Mucosa of stomach (tissue), 1 donor: ENCODE measurements at regions not wholly inside any gene's neighbourhood (a gene's known extent, or its start where the extent isn't known, plus 50 kb on each side); places are given as distances from the start of the nearest gene placed in this dataset.

Source experiments
- H3K27me3 ChIP-seq: one replicate; pipeline ENCODE4 v1.7.0; 2013; ENCODE audit warnings: mild to moderate bottlenecking, low read length; ENCODE audit not compliant: control insufficient read depth, insufficient read depth
- H3K36me3 ChIP-seq: one replicate; pipeline ENCODE4 v1.7.0; 2013; ENCODE audit warnings: low read length; ENCODE audit not compliant: control insufficient read depth, insufficient read depth
- H3K4me1 ChIP-seq: one replicate; pipeline ENCODE4 v1.7.0; 2013; ENCODE audit warnings: mild to moderate bottlenecking, low read length; ENCODE audit not compliant: control insufficient read depth, insufficient read depth
- H3K4me3 ChIP-seq: one replicate; pipeline ENCODE4 v1.7.0; 2013; ENCODE audit warnings: low read length
- H3K9ac ChIP-seq: one replicate; pipeline ENCODE4 v1.7.0; 2013; ENCODE audit warnings: mild to moderate bottlenecking, low read length, moderate library complexity
- H3K9me3 ChIP-seq: one replicate; pipeline ENCODE4 v1.7.0; 2013; ENCODE audit warnings: mild to moderate bottlenecking, low read length, moderate library complexity; ENCODE audit not compliant: control insufficient read depth
- donor health status: Pancreatic carcinoma.

GRCh38 chr2:47255794-47256193 lies 79.5 kb upstream of the CALM2 start:
- H3K36me3 ChIP-seq = no peaks in the 10 kb centered on the region
- no peak overlapping the region for H3K4me3 ChIP-seq
- H3K27me3 ChIP-seq = no peaks in the 10 kb centered on the region
- no peak overlapping the region for H3K9ac ChIP-seq
- peaks cover 8% of the 10 kb centered on the region for H3K4me1 ChIP-seq
- H3K9me3 ChIP-seq = no peaks in the 10 kb centered on the region

GRCh38 chr2:47254464-47254863 lies 78.2 kb upstream of the CALM2 start:
- H3K4me3 ChIP-seq = no peak overlapping the region
- no peak overlapping the region for H3K9ac ChIP-seq
- no peaks in the 10 kb centered on the region for H3K9me3 ChIP-seq
- H3K4me1 ChIP-seq = peaks cover 2% of the 10 kb centered on the region
- no peaks in the 10 kb centered on the region for H3K36me3 ChIP-seq
- no peaks in the 10 kb centered on the region for H3K27me3 ChIP-seq

GRCh38 chr2:47253447-47253846 lies 77.1 kb upstream of the CALM2 start:
- Histone ChIP-seq H3K4me3 (no peak overlapping the region), H3K4me1 (no peaks in the 10 kb centered on the region), H3K27me3 (no peaks in the 10 kb centered on the region), H3K9me3 (no peaks in the 10 kb centered on the region), H3K36me3 (no peaks in the 10 kb centered on the region), H3K9ac (no peak overlapping the region)

- Histone ChIP-seq H3K9ac (no peak overlapping the region), H3K4me1 (no peaks in the 10 kb centered on the region), H3K9me3 (no peaks in the 10 kb centered on the region), H3K4me3 (no peak overlapping the region), H3K36me3 (no peaks in the 10 kb centered on the region), H3K27me3 (no peaks in the 10 kb centered on the region)
Measured at GRCh38 chr2:47251404-47251675, 75.0 kb upstream of the CALM2 start.

- no peak overlapping the region for H3K4me3 ChIP-seq
- no peaks in the 10 kb centered on the region for H3K9me3 ChIP-seq
- H3K4me1 ChIP-seq = no peaks in the 10 kb centered on the region
- no peaks in the 10 kb centered on the region for H3K36me3 ChIP-seq
- no peaks in the 10 kb centered on the region for H3K27me3 ChIP-seq
- no peak overlapping the region for H3K9ac ChIP-seq
Measured at GRCh38 chr2:47250586-47251403, 74.5 kb upstream of the CALM2 start.

- H3K9me3 ChIP-seq = no peaks in the 10 kb centered on the region
- H3K27me3 ChIP-seq = no peaks in the 10 kb centered on the region
- H3K4me3 ChIP-seq = no peak overlapping the region
- no peaks in the 10 kb centered on the region for H3K4me1 ChIP-seq
- no peak overlapping the region for H3K9ac ChIP-seq
- no peaks in the 10 kb centered on the region for H3K36me3 ChIP-seq
Measured at GRCh38 chr2:47249931-47250330, 73.6 kb upstream of the CALM2 start.

- H3K4me3 ChIP-seq = no peak overlapping the region
- no peaks in the 10 kb centered on the region for H3K4me1 ChIP-seq
- H3K9ac ChIP-seq = no peak overlapping the region
- no peaks in the 10 kb centered on the region for H3K9me3 ChIP-seq
- no peaks in the 10 kb centered on the region for H3K36me3 ChIP-seq
- H3K27me3 ChIP-seq = no peaks in the 10 kb centered on the region
Measured at GRCh38 chr2:47249157-47249900, 73.0 kb upstream of the CALM2 start.

- H3K27me3 ChIP-seq = no peaks in the 10 kb centered on the region
- no peak overlapping the region for H3K4me3 ChIP-seq
- H3K36me3 ChIP-seq = no peaks in the 10 kb centered on the region
- no peaks in the 10 kb centered on the region for H3K4me1 ChIP-seq
- H3K9ac ChIP-seq = no peak overlapping the region
- H3K9me3 ChIP-seq = no peaks in the 10 kb centered on the region
Measured at GRCh38 chr2:47243596-47244323, 67.4 kb upstream of the CALM2 start.

- Histone ChIP-seq H3K9ac (no peak overlapping the region), H3K36me3 (no peaks in the 10 kb centered on the region), H3K4me3 (no peak overlapping the region), H3K4me1 (no peaks in the 10 kb centered on the region), H3K9me3 (no peaks in the 10 kb centered on the region), H3K27me3 (no peaks in the 10 kb centered on the region)
Measured at GRCh38 chr2:47241715-47242114, 65.4 kb upstream of the CALM2 start.

- Histone ChIP-seq H3K9me3 (no peaks in the 10 kb centered on the region), H3K36me3 (no peaks in the 10 kb centered on the region), H3K4me3 (no peak overlapping the region), H3K9ac (no peak overlapping the region), H3K4me1 (no peaks in the 10 kb centered on the region), H3K27me3 (no peaks in the 10 kb centered on the region)
Measured at GRCh38 chr2:47239119-47239969, 63.0 kb upstream of the CALM2 start.

- H3K27me3 ChIP-seq = no peaks in the 10 kb centered on the region
- no peaks in the 10 kb centered on the region for H3K9me3 ChIP-seq
- H3K4me3 ChIP-seq = no peak overlapping the region
- H3K4me1 ChIP-seq = peaks cover 5% of the 10 kb centered on the region
- no peak overlapping the region for H3K9ac ChIP-seq
- no peaks in the 10 kb centered on the region for H3K36me3 ChIP-seq
Measured at GRCh38 chr2:47238638-47239037, 62.3 kb upstream of the CALM2 start.
